LHCN-M2 (cell line): ENCODE measurements at regions not wholly inside any gene's neighbourhood (a gene's known extent, or its start where the extent isn't known, plus 50 kb on each side); places are given as distances from the start of the nearest gene placed in this dataset.
A peak's percentile ranks its signal among the peaks of the same experiment; 100 is the strongest.
"Not testable (repeated sequence)": the region's sequence is repeated elsewhere in the genome, so short reads cannot be mapped to it uniquely, and the experiment has no call there.

Experiments
- DNase-seq: peaks from one replicate; pipeline ENCODE4 v3.0.0-alpha.2; 2012; ENCODE audit warnings: low read depth

- DNase-seq, result not testable (repeated sequence)
Observed at GRCh38 chr9:6104406-6104805, 89.0 kb upstream of the RANBP6 start.

- DNase-seq, result not testable (repeated sequence)
Observed at GRCh38 chr9:6103911-6104310, 88.5 kb upstream of the RANBP6 start.

- peak; percentile 36 for DNase-seq
Observed at GRCh38 chr9:6102336-6102987, 87.0 kb upstream of the RANBP6 start.

- DNase-seq, result not testable (repeated sequence)
Observed at GRCh38 chr9:6101725-6102124, 86.3 kb upstream of the RANBP6 start.

- not testable (repeated sequence) for DNase-seq
Observed at GRCh38 chr9:6099346-6099745, 83.9 kb upstream of the RANBP6 start.

GRCh38 chr9:6098431-6098830 lies 83.0 kb upstream of the RANBP6 start:
- DNase-seq, result peak; percentile 18

GRCh38 chr9:6096821-6097220 lies 81.4 kb upstream of the RANBP6 start:
- peak; percentile 19 for DNase-seq

- DNase-seq, result no peak
Observed at GRCh38 chr9:6090277-6091210, 75.1 kb upstream of the RANBP6 start.

GRCh38 chr9:6089300-6089699 lies 73.9 kb upstream of the RANBP6 start:
- no peak for DNase-seq

- peak; percentile 41 for DNase-seq
Observed at GRCh38 chr9:6086006-6086655, 70.7 kb upstream of the RANBP6 start.

GRCh38 chr9:6080154-6080716 lies 64.8 kb upstream of the RANBP6 start:
- DNase-seq, result peak; percentile 86

- no peak for DNase-seq
Observed at GRCh38 chr9:6079386-6079785, 64.0 kb upstream of the RANBP6 start.

GRCh38 chr9:6078382-6079105 lies 63.1 kb upstream of the RANBP6 start:
- no peak for DNase-seq

- DNase-seq, result no peak
Observed at GRCh38 chr9:6076851-6077250, 61.4 kb upstream of the RANBP6 start.

- DNase-seq, result no peak
Observed at GRCh38 chr9:6073731-6074130, 58.3 kb upstream of the RANBP6 start.

- no peak for DNase-seq
Observed at GRCh38 chr9:6072865-6073264, 57.4 kb upstream of the RANBP6 start.

- DNase-seq, result no peak
Observed at GRCh38 chr9:6072453-6072852, 57.0 kb upstream of the RANBP6 start.

- no peak for DNase-seq
Observed at GRCh38 chr9:6068983-6069382, 53.6 kb upstream of the RANBP6 start.

- no peak for DNase-seq
Observed at GRCh38 chr9:6067426-6067825, 52.0 kb upstream of the RANBP6 start.
